ENCODE measurements at regions not wholly inside any gene's neighbourhood (a gene's known extent, or its start where the extent isn't known, plus 50 kb on each side); places are given as distances from the start of the nearest gene placed in this dataset.

GRCh38 chr4:74543983-74544382 is 99.0 kb downstream of the AREG start:
- TF ChIP-seq POLR2A (IDR thresholded peaks at IDR 0.05) (no peak), CTCF (IDR thresholded peaks at IDR 0.05) (no peak)
